Liver (tissue), 8 donors: ENCODE measurements at regions not wholly inside any gene's neighbourhood (a gene's known extent, or its start where the extent isn't known, plus 50 kb on each side); places are given as distances from the start of the nearest gene placed in this dataset.

Experiments
- DNase-seq: peaks from one replicate; pipeline ENCODE4 v3.0.0-alpha.2; 2017; ENCODE audit warnings: low spot score
- H3K27ac ChIP-seq, 2 donors: one replicate each; pipeline ENCODE4 v1.7.0; 2013; ENCODE audit warnings: inconsistent platforms in 2 of 2, low read length in 2 of 2, control low read depth in 1 of 2, low read depth in 1 of 2, mild to moderate bottlenecking in 1 of 2
- H3K27me3 ChIP-seq, 4 donors: one replicate each; pipeline versions ENCODE4 v1.6.1 to v1.7.0; 2013; ENCODE audit warnings: low read length in 3 of 4, inconsistent platforms in 1 of 4, mild to moderate bottlenecking in 1 of 4, moderate library complexity in 1 of 4; ENCODE audit not compliant: control insufficient read depth in 4 of 4, insufficient read depth in 4 of 4
- H3K36me3 ChIP-seq, 4 donors: one replicate each; pipeline versions ENCODE4 v1.6.1 to v1.7.0; 2013; ENCODE audit warnings: low read length in 3 of 4, mild to moderate bottlenecking in 3 of 4, low read depth in 1 of 4, moderate library complexity in 1 of 4; ENCODE audit not compliant: control insufficient read depth in 4 of 4, insufficient read depth in 3 of 4
- H3K4me1 ChIP-seq, 4 donors: one replicate each; pipeline versions ENCODE4 v1.6.1 to v1.7.0; 2013; ENCODE audit warnings: low read length in 3 of 4, mild to moderate bottlenecking in 3 of 4, moderate library complexity in 1 of 4; ENCODE audit not compliant: control insufficient read depth in 4 of 4, insufficient read depth in 4 of 4
- H3K4me3 ChIP-seq, 3 donors: one replicate each; pipeline versions ENCODE4 v1.6.1 to v1.7.0; 2013; ENCODE audit warnings: low read length in 3 of 3, control low read depth in 1 of 3, low read depth in 1 of 3, mild to moderate bottlenecking in 1 of 3
- H3K9ac ChIP-seq, 2 donors: one replicate each; pipeline ENCODE4 v1.7.0; 2013; ENCODE audit warnings: low read length in 2 of 2, mild to moderate bottlenecking in 2 of 2, moderate library complexity in 2 of 2, control low read depth in 1 of 2, low read depth in 1 of 2
- H3K9me3 ChIP-seq, 4 donors: one replicate each; pipeline versions ENCODE4 v1.6.1 to v1.7.0; 2013; ENCODE audit warnings: low read length in 3 of 4; ENCODE audit not compliant: control insufficient read depth in 4 of 4
- ATF3 ChIP-seq: IDR thresholded peaks from 2 replicates; pipeline ENCODE4 v1.6.1; 2016; ENCODE audit warnings: antibody characterized with exemption
- CTCF ChIP-seq: fragments of 150-350 bp; IDR thresholded peaks from 2 replicates; pipeline ENCODE4 v1.5.1; 2017; ENCODE audit warnings: improper control_type of control experiment, low read depth, low read length; ENCODE audit not compliant: missing input control
- FOXA1 ChIP-seq: IDR thresholded peaks from 2 replicates; pipeline ENCODE4 v1.6.1; 2016; ENCODE audit warnings: antibody characterized with exemption
- FOXA2 ChIP-seq: IDR thresholded peaks from 2 replicates; pipeline ENCODE4 v1.6.1; 2016; ENCODE audit warnings: antibody characterized with exemption
- GABPA ChIP-seq, 2 donors: IDR thresholded peaks in 1 of 2; conservative IDR thresholded peaks in 1 of 2; 2 replicates each; pipeline ENCODE4 v1.6.1; 2016; ENCODE audit warnings: antibody characterized with exemption in 2 of 2, mild to moderate bottlenecking in 1 of 2, moderate library complexity in 1 of 2
- HNF4A ChIP-seq, 2 donors: conservative IDR thresholded peaks; 2 replicates each; pipeline ENCODE4 v1.6.1; 2016; ENCODE audit warnings: antibody characterized with exemption in 2 of 2, mild to moderate bottlenecking in 2 of 2
- HNF4G ChIP-seq: IDR thresholded peaks from 2 replicates; pipeline ENCODE4 v1.6.1; 2016; ENCODE audit warnings: antibody characterized with exemption
- JUND ChIP-seq, 2 donors: IDR thresholded peaks; 2 replicates each; pipeline ENCODE4 v1.6.1; 2016; ENCODE audit warnings: antibody characterized with exemption in 2 of 2
- MAX ChIP-seq: IDR thresholded peaks from 2 replicates; pipeline ENCODE4 v1.6.1; 2016; ENCODE audit warnings: antibody characterized with exemption
- NR2F2 ChIP-seq: IDR thresholded peaks from 2 replicates; pipeline ENCODE4 v1.6.1; 2016; ENCODE audit warnings: antibody characterized with exemption
- RAD21 ChIP-seq, 2 donors: IDR thresholded peaks; 2 replicates each; pipeline ENCODE4 v1.6.1; 2016; ENCODE audit warnings: antibody characterized with exemption in 2 of 2, mild to moderate bottlenecking in 2 of 2
- REST ChIP-seq: IDR thresholded peaks from 2 replicates; pipeline ENCODE4 v1.6.1; 2016; ENCODE audit warnings: antibody characterized with exemption, mild to moderate bottlenecking
- RXRA ChIP-seq, 2 donors: IDR thresholded peaks; 2 replicates each; pipeline ENCODE4 v1.6.1; 2017 to 2018; ENCODE audit warnings: antibody characterized with exemption in 2 of 2, mild to moderate bottlenecking in 1 of 2
- SP1 ChIP-seq: IDR thresholded peaks from 2 replicates; pipeline ENCODE4 v1.6.1; 2018; ENCODE audit warnings: antibody characterized with exemption, mild to moderate bottlenecking
- TAF1 ChIP-seq: conservative IDR thresholded peaks from 2 replicates; pipeline ENCODE4 v1.6.1; 2016; ENCODE audit warnings: antibody characterized with exemption, mild to moderate bottlenecking
- YY1 ChIP-seq: IDR thresholded peaks from 2 replicates; pipeline ENCODE4 v1.6.1; 2016; ENCODE audit warnings: antibody characterized with exemption, mild to moderate bottlenecking
- ZBTB33 ChIP-seq: IDR thresholded peaks from 2 replicates; pipeline ENCODE4 v1.6.1; 2016; ENCODE audit warnings: antibody characterized with exemption
- WGBS: extraction: QIAGEN DNeasy Blood & Tissue Kit; methylation state at CpG from one replicate; pipeline ENCODE4 v1.1.7; 2013; 5-methylcytosine and 5-hydroxymethylcytosine counted together
- donor health status: healthy.
- donor health status: healthy.
- donor health status: healthy.
- donor health status: healthy.
- donor health status: healthy.

- H3K27ac ChIP-seq, result peak overlapping the region; percentile 40 to 51
- H3K4me3 ChIP-seq, result no peak overlapping the region
- H3K9ac ChIP-seq, result no peak overlapping the region
- H3K4me1 ChIP-seq, result peaks cover 13 to 48% (median 36%) of the 10 kb centered on the region in 4 donors
- no peaks in the 10 kb centered on the region for H3K36me3 ChIP-seq
- 39% methylated on average over 3 of the region's 3 CpGs for WGBS
- H3K9me3 ChIP-seq, result no peaks in the 10 kb centered on the region
- TF ChIP-seq CTCF (no peak), JUND (IDR thresholded peaks at IDR 0.05) (no peak), HNF4A (conservative IDR thresholded peaks at IDR 0.05) (peak; percentile 38 to 39), ATF3 (no peak), RXRA (IDR thresholded peaks at IDR 0.05) (no peak), GABPA (IDR thresholded peaks at IDR 0.05 in 1 of 2, conservative IDR thresholded peaks at IDR 0.05 in 1 of 2) (no peak), SP1 (no peak), FOXA2 (no peak), FOXA1 (no peak), REST (no peak), MAX (no peak), ZBTB33 (no peak), NR2F2 (no peak), RAD21 (IDR thresholded peaks at IDR 0.05) (peak in 1 of 2 donors; percentile 29), TAF1 (no peak), HNF4G (no peak), YY1 (no peak)
- no peaks in the 10 kb centered on the region for H3K27me3 ChIP-seq
- DNase-seq, result no peak
Measured at GRCh38 chr10:88081457-88082054, 218.1 kb downstream of the PTEN start.
